Renal pelvis (tissue), 1 donor: ENCODE measurements at regions not wholly inside any gene's neighbourhood (a gene's known extent, or its start where the extent isn't known, plus 50 kb on each side); places are given as distances from the start of the nearest gene placed in this dataset.
"Not testable (repeated sequence)": the region's sequence is repeated elsewhere in the genome, so short reads cannot be mapped to it uniquely, and the experiment has no call there.

Source experiments
- DNase-seq: peaks from one replicate; pipeline ENCODE4 v3.0.0-alpha.2; 2013

GRCh38 chr7:115354925-115355324, 433.0 kb downstream of the MDFIC start:
- no peak for DNase-seq

GRCh38 chr7:115352375-115352774, 430.5 kb downstream of the MDFIC start:
- DNase-seq: no peak

- no peak for DNase-seq
Observed at GRCh38 chr7:115350764-115351163, 428.9 kb downstream of the MDFIC start.

- DNase-seq: no peak
Observed at GRCh38 chr7:115349635-115350034, 427.7 kb downstream of the MDFIC start.

- no peak for DNase-seq
Observed at GRCh38 chr7:115346685-115347084, 424.8 kb downstream of the MDFIC start.

GRCh38 chr7:115340828-115341227, 418.9 kb downstream of the MDFIC start:
- no peak for DNase-seq

GRCh38 chr7:115338016-115338415, 416.1 kb downstream of the MDFIC start:
- no peak for DNase-seq

GRCh38 chr7:115332691-115333090, 410.8 kb downstream of the MDFIC start:
- no peak for DNase-seq

GRCh38 chr7:115329006-115329405, 407.1 kb downstream of the MDFIC start:
- no peak for DNase-seq

- DNase-seq: no peak
Observed at GRCh38 chr7:115328018-115328417, 406.1 kb downstream of the MDFIC start.

GRCh38 chr7:115327326-115327725, 405.4 kb downstream of the MDFIC start:
- DNase-seq: no peak

- no peak for DNase-seq
Observed at GRCh38 chr7:115319541-115319940, 397.6 kb downstream of the MDFIC start.

GRCh38 chr7:115310316-115310715, 388.4 kb downstream of the MDFIC start:
- DNase-seq: not testable (repeated sequence)

GRCh38 chr7:115306586-115306985, 384.7 kb downstream of the MDFIC start:
- DNase-seq: no peak

- DNase-seq: no peak
Observed at GRCh38 chr7:115300231-115300870, 378.5 kb downstream of the MDFIC start.

- no peak for DNase-seq
Observed at GRCh38 chr7:115299397-115300037, 377.6 kb downstream of the MDFIC start.

- no peak for DNase-seq
Observed at GRCh38 chr7:115297656-115298055, 375.8 kb downstream of the MDFIC start.

GRCh38 chr7:115293628-115294240, 371.8 kb downstream of the MDFIC start:
- DNase-seq: no peak

GRCh38 chr7:115292381-115292780, 370.5 kb downstream of the MDFIC start:
- DNase-seq: no peak

- no peak for DNase-seq
Observed at GRCh38 chr7:115289971-115290370, 368.1 kb downstream of the MDFIC start.

- no peak for DNase-seq
Observed at GRCh38 chr7:115276791-115277190, 354.9 kb downstream of the MDFIC start.

- DNase-seq: not testable (repeated sequence)
Observed at GRCh38 chr7:115273855-115274254, 352.0 kb downstream of the MDFIC start.

- DNase-seq: no peak
Observed at GRCh38 chr7:115273139-115273772, 351.4 kb downstream of the MDFIC start.
